Activated CD4-positive, CD25-positive, alpha-beta regulatory T cell treated with anti-CD3 and anti-CD28 coated beads, Interleukin-2, amount 50 U/mL, for 72 hours (primary cell): ENCODE measurements at regions not wholly inside any gene's neighbourhood (a gene's known extent, or its start where the extent isn't known, plus 50 kb on each side); places are given as distances from the start of the nearest gene placed in this dataset.
"Not testable (repeated sequence)": the region's sequence is repeated elsewhere in the genome, so short reads cannot be mapped to it uniquely, and the experiment has no call there.

Experiments
- DNase-seq: peaks from one replicate; pipeline ENCODE4 v3.0.0; 2021

GRCh38 chr21:5066682-5067251 lies 5454.6 kb upstream of the TPTE start:
- DNase-seq = not testable (repeated sequence)

GRCh38 chr21:5067326-5068048 lies 5453.9 kb upstream of the TPTE start:
- DNase-seq = not testable (repeated sequence)

- DNase-seq = not testable (repeated sequence)
Observed at GRCh38 chr21:5068649-5069048, 5452.7 kb upstream of the TPTE start.

GRCh38 chr21:5071180-5071579 lies 5450.2 kb upstream of the TPTE start:
- DNase-seq = not testable (repeated sequence)

- DNase-seq = not testable (repeated sequence)
Observed at GRCh38 chr21:5076854-5077253, 5444.5 kb upstream of the TPTE start.

- DNase-seq = not testable (repeated sequence)
Observed at GRCh38 chr21:5079361-5079760, 5442.0 kb upstream of the TPTE start.

GRCh38 chr21:5080015-5080414 lies 5441.4 kb upstream of the TPTE start:
- DNase-seq = not testable (repeated sequence)

- not testable (repeated sequence) for DNase-seq
Observed at GRCh38 chr21:5084246-5084645, 5437.1 kb upstream of the TPTE start.

GRCh38 chr21:5085456-5085855 lies 5435.9 kb upstream of the TPTE start:
- DNase-seq = not testable (repeated sequence)

GRCh38 chr21:5086416-5086815 lies 5435.0 kb upstream of the TPTE start:
- not testable (repeated sequence) for DNase-seq

- not testable (repeated sequence) for DNase-seq
Observed at GRCh38 chr21:5088820-5089219, 5432.6 kb upstream of the TPTE start.

GRCh38 chr21:5089399-5090089 lies 5431.8 kb upstream of the TPTE start:
- DNase-seq = not testable (repeated sequence)

- DNase-seq = not testable (repeated sequence)
Observed at GRCh38 chr21:5090132-5091079, 5431.0 kb upstream of the TPTE start.

- DNase-seq = not testable (repeated sequence)
Observed at GRCh38 chr21:5091274-5091673, 5430.1 kb upstream of the TPTE start.

GRCh38 chr21:5095628-5096027 lies 5425.8 kb upstream of the TPTE start:
- DNase-seq = not testable (repeated sequence)

GRCh38 chr21:5098010-5098743 lies 5423.2 kb upstream of the TPTE start:
- not testable (repeated sequence) for DNase-seq

GRCh38 chr21:5100604-5101174 lies 5420.7 kb upstream of the TPTE start:
- DNase-seq = not testable (repeated sequence)

- peak; percentile 64 for DNase-seq
Observed at GRCh38 chr21:5101749-5102148, 5419.6 kb upstream of the TPTE start.

GRCh38 chr21:5103880-5104561 lies 5417.4 kb upstream of the TPTE start:
- DNase-seq = not testable (repeated sequence)

GRCh38 chr21:5104562-5104928 lies 5416.8 kb upstream of the TPTE start:
- DNase-seq = not testable (repeated sequence)
